Neuronal stem cell (in vitro differentiated cells): ENCODE measurements at regions not wholly inside any gene's neighbourhood (a gene's known extent, or its start where the extent isn't known, plus 50 kb on each side); places are given as distances from the start of the nearest gene placed in this dataset.
A peak's percentile ranks its signal among the peaks of the same experiment; 100 is the strongest.

Source experiments
- DNase-seq: peaks from one replicate; pipeline ENCODE4 v3.0.0-alpha.2; 2013; ENCODE audit warnings: low spot score
- H2AFZ ChIP-seq: one replicate; pipeline ENCODE4 v1.6.1; 2013; ENCODE audit warnings: mild to moderate bottlenecking, low read length, inconsistent platforms
- H2AK5ac ChIP-seq: 2 replicates; pipeline ENCODE4 v1.6.1; 2013; ENCODE audit warnings: low read depth, mild to moderate bottlenecking, inconsistent platforms, low read length, moderate library complexity, mixed read lengths
- H2BK120ac ChIP-seq: 2 replicates; pipeline ENCODE4 v1.6.1; 2013; ENCODE audit warnings: low read depth, mild to moderate bottlenecking, inconsistent platforms, low read length, moderate library complexity, mixed read lengths
- H2BK12ac ChIP-seq: one replicate; pipeline ENCODE4 v1.6.1; 2013; ENCODE audit warnings: low read length, inconsistent platforms
- H2BK15ac ChIP-seq: 2 replicates; pipeline ENCODE4 v1.6.1; 2013; ENCODE audit warnings: mild to moderate bottlenecking, low read length, inconsistent platforms, mixed read lengths
- H2BK5ac ChIP-seq: one replicate; pipeline ENCODE4 v1.6.1; 2013; ENCODE audit warnings: inconsistent platforms, mild to moderate bottlenecking, low read length, moderate library complexity
- H3K14ac ChIP-seq: one replicate; pipeline ENCODE4 v1.6.1; 2013; ENCODE audit warnings: low read length, inconsistent platforms
- H3K18ac ChIP-seq: 2 replicates; pipeline ENCODE4 v1.6.1; 2013; ENCODE audit warnings: low read length, inconsistent platforms
- H3K23ac ChIP-seq: 2 replicates; pipeline ENCODE4 v1.6.1; 2013; ENCODE audit warnings: low read depth, mild to moderate bottlenecking, mixed read lengths, low read length, inconsistent platforms; ENCODE audit not compliant: poor library complexity
- H3K27ac ChIP-seq: replicated peaks from 3 replicates; pipeline ENCODE4 v1.5.1; 2013; ENCODE audit warnings: low read length, inconsistent platforms
- H3K27me3 ChIP-seq, 3 experiments: 2 replicates each; pipeline ENCODE4 v1.6.1; 2013; ENCODE audit warnings: low read length in 3 of 3, mild to moderate bottlenecking in 2 of 3, inconsistent platforms in 1 of 3, low read depth in 1 of 3, mixed read lengths in 1 of 3, moderate library complexity in 1 of 3; ENCODE audit not compliant: control insufficient read depth in 3 of 3, insufficient read depth in 3 of 3
- H3K36me3 ChIP-seq, 2 donors: replicated peaks in 1 of 2; 2 replicates each; pipeline ENCODE4 v1.6.1; 2013; ENCODE audit warnings: low read length in 2 of 2; ENCODE audit not compliant: control insufficient read depth in 2 of 2, insufficient read depth in 2 of 2
- H3K4ac ChIP-seq: 2 replicates; pipeline ENCODE4 v1.6.1; 2013; ENCODE audit warnings: inconsistent platforms, mild to moderate bottlenecking, low read length, moderate library complexity
- H3K4me1 ChIP-seq, 2 donors: 1 replicate in 1 of 2; 2 replicates in 1 of 2; pipeline ENCODE4 v1.6.1; 2013; ENCODE audit warnings: low read length in 2 of 2, low read depth in 1 of 2; ENCODE audit not compliant: control insufficient read depth in 2 of 2, insufficient read depth in 1 of 2
- H3K4me2 ChIP-seq: one replicate; pipeline ENCODE4 v1.6.1; 2013; ENCODE audit warnings: mild to moderate bottlenecking, low read length, inconsistent platforms; ENCODE audit not compliant: insufficient read depth, poor library complexity, severe bottlenecking
- H3K4me3 ChIP-seq, 2 donors: 2 replicates each; pipeline ENCODE4 v1.5.1; 2013; ENCODE audit warnings: low read length in 2 of 2, mild to moderate bottlenecking in 2 of 2, inconsistent platforms in 1 of 2, moderate library complexity in 1 of 2
- H3K79me1 ChIP-seq: one replicate; pipeline ENCODE4 v1.6.1; 2013; ENCODE audit warnings: low read depth, mild to moderate bottlenecking, inconsistent platforms, low read length, moderate library complexity
- H3K9ac ChIP-seq: one replicate; pipeline ENCODE4 v1.6.1; 2013; ENCODE audit warnings: mild to moderate bottlenecking, low read depth, low read length, inconsistent platforms; ENCODE audit not compliant: poor library complexity
- H3K9me3 ChIP-seq, 2 donors: replicated peaks in 1 of 2; 2 replicates each; pipeline versions ENCODE3 to v1.6.1; 2013; ENCODE audit warnings: low read length in 2 of 2, mild to moderate bottlenecking in 2 of 2, inconsistent platforms in 1 of 2, low read depth in 1 of 2, mixed read lengths in 1 of 2, moderate library complexity in 1 of 2; ENCODE audit not compliant: control insufficient read depth in 2 of 2, insufficient read depth in 1 of 2
- H4K8ac ChIP-seq: one replicate; pipeline ENCODE4 v1.6.1; 2013; ENCODE audit warnings: low read depth, mild to moderate bottlenecking, inconsistent platforms, low read length, moderate library complexity
- H4K91ac ChIP-seq: one replicate; pipeline ENCODE4 v1.6.1; 2013; ENCODE audit warnings: low read length, low read depth, mild to moderate bottlenecking, inconsistent platforms; ENCODE audit not compliant: poor library complexity
- WGBS, 2 donors: extraction: QIAGEN DNeasy Blood & Tissue Kit; methylation state at CpG; one replicate each; pipeline ENCODE4 v1.1.7; 2013; ENCODE audit warnings: missing lambda C conversion rate in 2 of 2, mixed read lengths in 1 of 2; ENCODE audit not compliant: insufficient read length in 2 of 2, insufficient replicate concordance in 1 of 2; ENCODE audit errors: extremely low coverage in 2 of 2; 5-methylcytosine and 5-hydroxymethylcytosine counted together

- H3K9me3 ChIP-seq = no peaks in the 10 kb centered on the region
- no peak overlapping the region for H2BK5ac ChIP-seq
- no peak for DNase-seq
- H3K27ac ChIP-seq = no peak overlapping the region
- H4K91ac ChIP-seq = no peak overlapping the region
- H3K4me2 ChIP-seq = no peak overlapping the region
- no peaks in the 10 kb centered on the region for H3K4me1 ChIP-seq
- no peaks in the 10 kb centered on the region for H3K27me3 ChIP-seq
- no peak overlapping the region for H3K4ac ChIP-seq
- no CpG with 5 or more reads among the region's 15 CpGs for WGBS, 2 donors
- no peak overlapping the region for H3K4me3 ChIP-seq
- no peaks in the 10 kb centered on the region for H3K36me3 ChIP-seq
- peak overlapping the region; percentile 11 for H2AFZ ChIP-seq
- no peak overlapping the region for H2BK120ac ChIP-seq
- no peaks in the 10 kb centered on the region for H3K79me1 ChIP-seq
- H3K18ac ChIP-seq = no peak overlapping the region
- no peak overlapping the region for H2BK12ac ChIP-seq
- H3K23ac ChIP-seq = no peak overlapping the region
- H2AK5ac ChIP-seq = no peak overlapping the region
- no peak overlapping the region for H4K8ac ChIP-seq
- no peak overlapping the region for H3K9ac ChIP-seq
- H3K14ac ChIP-seq = no peak overlapping the region
- no peak overlapping the region for H2BK15ac ChIP-seq
Observed at GRCh38 chr14:82642425-82642824, 1108.8 kb upstream of the SEL1L start.

- H4K8ac ChIP-seq = no peak overlapping the region
- H2BK120ac ChIP-seq = no peak overlapping the region
- H2AFZ ChIP-seq = no peak overlapping the region
- H3K18ac ChIP-seq = no peak overlapping the region
- no peak overlapping the region for H2BK12ac ChIP-seq
- no peak overlapping the region for H3K9ac ChIP-seq
- no peak overlapping the region for H4K91ac ChIP-seq
- H3K14ac ChIP-seq = no peak overlapping the region
- H3K4me3 ChIP-seq = no peak overlapping the region
- H3K4ac ChIP-seq = no peak overlapping the region
- H3K4me1 ChIP-seq = no peaks in the 10 kb centered on the region
- H3K27ac ChIP-seq = no peak overlapping the region
- no peaks in the 10 kb centered on the region for H3K9me3 ChIP-seq
- DNase-seq = no peak
- WGBS, 2 donors = no CpG with 5 or more reads among the region's 5 CpGs
- H2AK5ac ChIP-seq = no peak overlapping the region
- no peaks in the 10 kb centered on the region for H3K79me1 ChIP-seq
- H2BK15ac ChIP-seq = no peak overlapping the region
- H3K4me2 ChIP-seq = no peak overlapping the region
- no peak overlapping the region for H2BK5ac ChIP-seq
- no peaks in the 10 kb centered on the region for H3K27me3 ChIP-seq
- H3K36me3 ChIP-seq = no peaks in the 10 kb centered on the region
- H3K23ac ChIP-seq = no peak overlapping the region
Observed at GRCh38 chr14:82647088-82647810, 1113.6 kb upstream of the SEL1L start.

- Histone ChIP-seq H3K36me3 (no peaks in the 10 kb centered on the region), H3K14ac (no peak overlapping the region), H4K8ac (no peak overlapping the region), H2BK12ac (no peak overlapping the region), H4K91ac (no peak overlapping the region), H3K4me2 (no peak overlapping the region), H3K18ac (no peak overlapping the region), H3K9me3 (no peaks in the 10 kb centered on the region), H3K9ac (no peak overlapping the region), H2BK15ac (no peak overlapping the region), H3K23ac (no peak overlapping the region), H3K27ac (no peak overlapping the region), H2AFZ (no peak overlapping the region), H3K4me3 (no peak overlapping the region), H3K27me3 (no peaks in the 10 kb centered on the region), H2AK5ac (no peak overlapping the region), H3K4ac (no peak overlapping the region), H2BK120ac (no peak overlapping the region), H3K79me1 (no peaks in the 10 kb centered on the region), H3K4me1 (no peaks in the 10 kb centered on the region), H2BK5ac (no peak overlapping the region)
- no CpG with 5 or more reads among the region's 1 CpG for WGBS, 2 donors
- DNase-seq = no peak
Observed at GRCh38 chr14:82655770-82656169, 1122.1 kb upstream of the SEL1L start.

GRCh38 chr14:82657186-82657675, 1123.6 kb upstream of the SEL1L start:
- no CpG with 5 or more reads among the region's 4 CpGs for WGBS, 2 donors
- no peak overlapping the region for H3K9ac ChIP-seq

More at GRCh38 chr14:82657186-82657675, 1123.6 kb upstream of the SEL1L start:
- no peak overlapping the region for H2BK120ac ChIP-seq
- H2BK5ac ChIP-seq = no peak overlapping the region
- H3K4me1 ChIP-seq = no peaks in the 10 kb centered on the region
- H3K4me3 ChIP-seq = no peak overlapping the region
- no peak overlapping the region for H2AFZ ChIP-seq
- no peak overlapping the region for H2BK15ac ChIP-seq
- no peak overlapping the region for H2BK12ac ChIP-seq
- no peaks in the 10 kb centered on the region for H3K79me1 ChIP-seq
- H3K27me3 ChIP-seq = no peaks in the 10 kb centered on the region
- no peak for DNase-seq
- H2AK5ac ChIP-seq = no peak overlapping the region
- H3K18ac ChIP-seq = no peak overlapping the region
- H3K4me2 ChIP-seq = no peak overlapping the region
- no peak overlapping the region for H3K23ac ChIP-seq
- no peak overlapping the region for H4K8ac ChIP-seq
- H3K36me3 ChIP-seq = no peaks in the 10 kb centered on the region
- no peak overlapping the region for H4K91ac ChIP-seq
- no peak overlapping the region for H3K14ac ChIP-seq
- no peak overlapping the region for H3K27ac ChIP-seq
- no peaks in the 10 kb centered on the region for H3K9me3 ChIP-seq
- H3K4ac ChIP-seq = no peak overlapping the region
